GM12878 (cell line): ENCODE measurements at regions not wholly inside any gene's neighbourhood (a gene's known extent, or its start where the extent isn't known, plus 50 kb on each side); places are given as distances from the start of the nearest gene placed in this dataset.

ENCODE experiments used
- ATAC-seq: fragments of 200-7000 bp; cut with Tn5 transposase; 3 replicates; pipeline ENCODE4 v1.9.1; 2020; ENCODE audit warnings: mild to moderate bottlenecking, moderate library complexity
- BruUV-seq: library from RNA; stranded (reverse); fragments of 400-500 nt; replicated peaks from 2 replicates; lab custom pipeline; 2021; lab: Mats Ljungman, UMichigan
- CTCF ChIA-PET: fragments of 300-600 bp; sonication (Branson Sonifier 250); formaldehyde crosslinking; extraction: SDS; loops from one replicate; lab custom pipeline; 2021; ENCODE audit warnings: inconsistent platforms; lab: Yijun Ruan, JAX
- POLR2A ChIA-PET: fragments of 350-600 bp; formaldehyde crosslinking; extraction: SDS; loops from one replicate; lab custom pipeline; 2021; ENCODE audit warnings: inconsistent platforms; lab: Charles Lee
- RAD21 ChIA-PET: fragments of 300-600 bp; sonication (Branson Sonifier 250); formaldehyde crosslinking; loops from one replicate; lab custom pipeline; 2023; ENCODE audit warnings: antibody characterized with exemption; ENCODE audit not compliant: unreplicated experiment; lab: Charles Lee
- SMC1A ChIA-PET: fragments of 300-600 bp; sonication (Branson Sonifier 250); formaldehyde crosslinking; loops from one replicate; lab custom pipeline; 2023; ENCODE audit not compliant: unreplicated experiment, uncharacterized antibody; lab: Charles Lee
- DNase-seq: peaks from one replicate; pipeline ENCODE4 v3.0.0-alpha.2; 2011; ENCODE audit warnings: low read depth, low spot score
- FAIRE-seq: peaks from 3 replicates; lab custom pipeline; 2011; peaks lifted over from hg19 to GRCh38; lab: Jason Lieb, UNC
- H2AFZ ChIP-seq: 2 replicates; pipeline ENCODE4 v1.6.0; 2011; ENCODE audit warnings: low read depth, low read length, control low read depth; ENCODE audit not compliant: control insufficient read depth
- H3K27ac ChIP-seq: 2 replicates; pipeline ENCODE4 v1.5.1; 2011; ENCODE audit warnings: control low read depth; ENCODE audit not compliant: control insufficient read depth, insufficient read depth
- H3K27me3 ChIP-seq, 2 experiments: replicated peaks in 1 of 2; 2 replicates each; pipeline versions ENCODE4 v1.6.0 to v1.6.1; 2011; ENCODE audit warnings: low read length in 1 of 2; ENCODE audit not compliant: control insufficient read depth in 2 of 2, insufficient read depth in 2 of 2
- H3K36me3 ChIP-seq, 2 experiments: 2 replicates each; pipeline ENCODE4 v1.5.1; 2011; ENCODE audit warnings: low read length in 1 of 2; ENCODE audit not compliant: control insufficient read depth in 2 of 2, insufficient read depth in 2 of 2
- H3K4me1 ChIP-seq: 2 replicates; pipeline ENCODE4 v1.6.1; 2011; ENCODE audit warnings: mild to moderate bottlenecking, low read length, moderate library complexity, mixed read lengths; ENCODE audit not compliant: control insufficient read depth, insufficient read depth
- H3K4me2 ChIP-seq: 2 replicates; pipeline ENCODE4 v1.6.0; 2011; ENCODE audit warnings: control low read depth; ENCODE audit not compliant: control insufficient read depth, insufficient read depth
- H3K4me3 ChIP-seq: fragments of 200-600 bp; sonication (generic); 2 replicates; pipeline ENCODE4 v1.5.1; 2016
- H3K79me2 ChIP-seq: 2 replicates; pipeline ENCODE4 v1.6.0; 2011; ENCODE audit warnings: low read length; ENCODE audit not compliant: control insufficient read depth, insufficient read depth
- H3K9ac ChIP-seq: 2 replicates; pipeline ENCODE4 v1.8.0; 2011; ENCODE audit warnings: low read length, control low read depth, mixed read lengths; ENCODE audit not compliant: control insufficient read depth, insufficient read depth
- H3K9me3 ChIP-seq: replicated peaks from 3 replicates; pipeline ENCODE4 v1.5.1; 2011; ENCODE audit warnings: mild to moderate bottlenecking, low read length; ENCODE audit not compliant: control insufficient read depth, insufficient read depth
- H4K20me1 ChIP-seq: 2 replicates; pipeline ENCODE4 v1.6.0; 2011; ENCODE audit not compliant: control insufficient read depth, insufficient read depth
- ASH2L ChIP-seq: fragments of 300-600, 200-600 bp; sonication (generic); IDR thresholded peaks from 2 replicates; pipeline ENCODE4 v1.6.1; 2017; ENCODE audit warnings: low read depth, mild to moderate bottlenecking, borderline replicate concordance
- BCL11A ChIP-seq: IDR thresholded peaks from 2 replicates; pipeline ENCODE4 v1.6.1; 2011; ENCODE audit warnings: low read depth, low read length
- BHLHE40 ChIP-seq, 2 experiments: fragments of 450-650 bp in 1 of 2; IDR thresholded peaks; 2 replicates each; pipeline ENCODE4 v1.6.1; 2011 to 2017; ENCODE audit warnings: low read depth in 2 of 2, borderline replicate concordance in 1 of 2, improper control_type of control experiment in 1 of 2, low read length in 1 of 2, mild to moderate bottlenecking in 1 of 2
- CBFB ChIP-seq: IDR thresholded peaks from 2 replicates; pipeline ENCODE4 v1.6.1; 2016; ENCODE audit warnings: antibody characterized with exemption, low read depth
- CEBPB ChIP-seq, 2 experiments: fragments of 150-350 bp in 1 of 2; IDR thresholded peaks; 2 replicates each; pipeline ENCODE4 v1.6.1; 2012 to 2014; ENCODE audit warnings: low read depth in 2 of 2, low read length in 2 of 2, borderline replicate concordance in 1 of 2, inconsistent platforms in 1 of 2
- CHD1 ChIP-seq: IDR thresholded peaks from 2 replicates; pipeline ENCODE4 v1.6.1; 2012; ENCODE audit warnings: low read depth, low read length, improper control_type of control experiment
- EED ChIP-seq: sonication (generic); IDR thresholded peaks from 2 replicates; pipeline ENCODE4 v1.6.1; 2016; ENCODE audit warnings: antibody characterized with exemption, low read depth
- GABPA ChIP-seq: IDR thresholded peaks from 2 replicates; pipeline ENCODE4 v1.6.1; 2014; ENCODE audit warnings: antibody characterized with exemption, low read depth, mild to moderate bottlenecking, inconsistent platforms
- LARP7 ChIP-seq: fragments of 450-650 bp; IDR thresholded peaks from 2 replicates; pipeline ENCODE4 v1.6.1; 2017; ENCODE audit warnings: mild to moderate bottlenecking
- NR2F1 ChIP-seq: fragments of 450-650 bp; conservative IDR thresholded peaks from 2 replicates; pipeline ENCODE4 v1.6.1; 2017; ENCODE audit warnings: mild to moderate bottlenecking
- RFX5 ChIP-seq: IDR thresholded peaks from 2 replicates; pipeline ENCODE4 v1.6.1; 2011; ENCODE audit warnings: low read depth, low read length, improper control_type of control experiment
- SREBF1 ChIP-seq: IDR thresholded peaks from 2 replicates; pipeline ENCODE4 v1.6.1; 2012; ENCODE audit warnings: mild to moderate bottlenecking, low read length
- SREBF2 ChIP-seq: IDR thresholded peaks from 2 replicates; pipeline ENCODE4 v1.6.1; 2012; ENCODE audit warnings: mild to moderate bottlenecking, low read length
- YBX1 ChIP-seq: fragments of 450-650 bp; IDR thresholded peaks from 2 replicates; pipeline ENCODE4 v1.6.1; 2016; ENCODE audit warnings: antibody characterized with exemption
- WGBS: methylation state at CpG from one replicate; pipeline ENCODE4 v1.1.6; 2016; ENCODE audit warnings: low lambda C conversion rate; ENCODE audit not compliant: insufficient replicate concordance, insufficient coverage; ENCODE audit errors: missing lambda C conversion rate; 5-methylcytosine and 5-hydroxymethylcytosine counted together
- in situ Hi-C: fragments of 300-500 bp; cut with MboI; formaldehyde crosslinking; loops from 9 replicates; pipeline ENCODE4 v1.14.3; 2018; ENCODE audit warnings: mixed read lengths
- intact Hi-C: fragments of 100-400 bp; cut with micrococcal nuclease; formaldehyde crosslinking; loops from one replicate; pipeline ENCODE4 v1.14.2; 2022; ENCODE audit not compliant: unreplicated experiment

- in situ Hi-C loops = no loop called here
- no TSS peak for BruUV-seq
- H3K79me2 ChIP-seq = no peaks in the 10 kb centered on the region
- no peak overlapping the region for H3K9ac ChIP-seq
- no peaks in the 10 kb centered on the region for H3K9me3 ChIP-seq
- ChIA-PET RAD21 (no interaction called here), CTCF (interaction anchor here (0.6 kb wide), 1 partner anchor 481 kb away, joined by 3 read pairs; no protein-coding TSS in a partner anchor), POLR2A (no interaction called here), SMC1A (interaction anchor here (0.7 kb wide), 1 partner anchor 237 kb away, joined by 3 read pairs; no protein-coding TSS in a partner anchor)
- FAIRE-seq = no peak
- no peak for DNase-seq
- TF ChIP-seq LARP7 (no peak), CEBPB (IDR thresholded peaks at IDR 0.05; ENCODE audit: borderline replicate concordance in 1 of 2, low read depth in 2 of 2, low read length in 2 of 2) (no peak)
- no peak overlapping the region for H3K4me3 ChIP-seq
- no peaks in the 10 kb centered on the region for H4K20me1 ChIP-seq
- no peaks in the 10 kb centered on the region for H3K27me3 ChIP-seq
- no peak overlapping the region for H2AFZ ChIP-seq
- no peak for ATAC-seq
- no peak overlapping the region for H3K4me2 ChIP-seq
- intact Hi-C loops = no loop called here
- H3K36me3 ChIP-seq = no peaks in the 10 kb centered on the region
- H3K4me1 ChIP-seq = no peaks in the 10 kb centered on the region
- WGBS = 73% methylated on average over 4 of the region's 4 CpGs
- no peak overlapping the region for H3K27ac ChIP-seq
Observed at GRCh38 chr4:122065149-122065548, 87.0 kb upstream of the BLTP1 start.

GRCh38 chr4:122053186-122053585 lies 98.9 kb upstream of the BLTP1 start:
- Histone ChIP-seq H3K9ac (no peak overlapping the region), H3K79me2 (no peaks in the 10 kb centered on the region), H4K20me1 (no peaks in the 10 kb centered on the region), H3K27me3 (no peaks in the 10 kb centered on the region; a peak in 1 of 4 replicates), H3K4me1 (no peaks in the 10 kb centered on the region), H3K9me3 (no peaks in the 10 kb centered on the region), H3K4me2 (no peak overlapping the region), H2AFZ (no peak overlapping the region)
- ChIA-PET CTCF (no interaction called here), SMC1A (interaction anchor here (1.7 kb wide), 1 partner anchor 13 kb away, joined by 5 read pairs; no protein-coding TSS in a partner anchor), POLR2A (no interaction called here)
- ATAC-seq (no peak), DNase-seq (no peak)
- intact Hi-C loops (no loop called here), in situ Hi-C loops (no loop called here)
- WGBS = 43% methylated on average over 4 of the region's 4 CpGs
- no peak for TF ChIP-seq EED
- no peak for TF ChIP-seq GABPA
- no peak for TF ChIP-seq SREBF2
- TF ChIP-seq RFX5 = no peak
- TF ChIP-seq ASH2L = no peak
- no peak for TF ChIP-seq YBX1
- TF ChIP-seq CBFB = no peak
- TF ChIP-seq CHD1 = no peak
- no peak for TF ChIP-seq BHLHE40 (IDR thresholded peaks at IDR 0.05; ENCODE audit: borderline replicate concordance in 1 of 2, low read depth in 2 of 2, low read length in 1 of 2)
- no peak for TF ChIP-seq BCL11A
- no peak for TF ChIP-seq SREBF1
- TF ChIP-seq NR2F1 = no peak
- TF ChIP-seq, all 136 proteins: peak for 0
- Histone ChIP-seq H3K36me3 (no peaks in the 10 kb centered on the region), H3K27ac (no peak overlapping the region), H3K4me3 (no peak overlapping the region)
- RAD21 ChIA-PET = no interaction called here
- BruUV-seq = no TSS peak
- no peak for FAIRE-seq
